Keratinocyte (primary cell): ENCODE measurements at regions not wholly inside any gene's neighbourhood (a gene's known extent, or its start where the extent isn't known, plus 50 kb on each side); places are given as distances from the start of the nearest gene placed in this dataset.

Experiments
- DNase-seq: peaks from one replicate; pipeline ENCODE4 v3.0.0-alpha.2; 2011; ENCODE audit warnings: low read depth, missing footprints, low spot score
- FAIRE-seq: peaks from 2 replicates; lab custom pipeline; 2011; peaks lifted over from hg19 to GRCh38; lab: Jason Lieb, UNC
- H2AFZ ChIP-seq: 2 replicates; pipeline ENCODE4 v1.6.0; 2012; ENCODE audit warnings: low read length, control low read depth, inconsistent platforms; ENCODE audit not compliant: control insufficient read depth
- H3K27ac ChIP-seq: 2 replicates; pipeline ENCODE4 v1.5.1; 2011; ENCODE audit warnings: low read length; ENCODE audit not compliant: control insufficient read depth, insufficient read depth
- H3K27me3 ChIP-seq: 3 replicates; pipeline ENCODE4 v1.6.0; 2011; ENCODE audit warnings: low read length; ENCODE audit not compliant: control insufficient read depth, insufficient read depth; ENCODE audit errors: extremely low read depth
- H3K36me3 ChIP-seq, 2 experiments: 2 replicates in 1 of 2; 3 replicates in 1 of 2; pipeline ENCODE4 v1.5.1; 2011; ENCODE audit warnings: low read length in 2 of 2, mild to moderate bottlenecking in 1 of 2; ENCODE audit not compliant: control insufficient read depth in 2 of 2, insufficient read depth in 2 of 2; ENCODE audit errors: extremely low read depth in 1 of 2
- H3K4me1 ChIP-seq: 3 replicates; pipeline ENCODE4 v1.5.1; 2011; ENCODE audit warnings: low read length; ENCODE audit not compliant: control insufficient read depth, insufficient read depth; ENCODE audit errors: extremely low read depth
- H3K4me2 ChIP-seq: 3 replicates; pipeline ENCODE4 v1.6.0; 2011; ENCODE audit warnings: low read depth, low read length; ENCODE audit not compliant: control insufficient read depth, insufficient read depth; ENCODE audit errors: extremely low read depth
- H3K4me3 ChIP-seq, 3 experiments: fragments of 200-600 bp in 1 of 3; sonication (generic) in 1 of 3; 2 replicates in 2 of 3; 3 replicates in 1 of 3; pipeline ENCODE4 v1.5.1; 2011 to 2016; ENCODE audit warnings: low read length in 3 of 3, mild to moderate bottlenecking in 3 of 3, control low read depth in 2 of 3, inconsistent platforms in 1 of 3, low read depth in 1 of 3, mixed read lengths in 1 of 3, mixed run types in 1 of 3, moderate library complexity in 1 of 3; ENCODE audit not compliant: control insufficient read depth in 2 of 3, insufficient read depth in 2 of 3; ENCODE audit errors: extremely low read depth in 1 of 3
- H3K79me2 ChIP-seq: 2 replicates; pipeline ENCODE4 v1.6.0; 2012; ENCODE audit warnings: low read length; ENCODE audit not compliant: control insufficient read depth, insufficient read depth
- H3K9ac ChIP-seq: 3 replicates; pipeline ENCODE4 v1.6.0; 2011; ENCODE audit warnings: low read length; ENCODE audit not compliant: control insufficient read depth, insufficient read depth; ENCODE audit errors: extremely low read depth
- H3K9me1 ChIP-seq: 3 replicates; pipeline ENCODE4 v1.6.0; 2011; ENCODE audit warnings: low read length; ENCODE audit not compliant: control insufficient read depth, insufficient read depth; ENCODE audit errors: extremely low read depth
- H3K9me3 ChIP-seq: 2 replicates; pipeline ENCODE4 v1.5.1; 2012; ENCODE audit warnings: low read depth, low read length; ENCODE audit not compliant: control insufficient read depth
- H4K20me1 ChIP-seq: 3 replicates; pipeline ENCODE4 v1.6.0; 2011; ENCODE audit warnings: low read length; ENCODE audit not compliant: control insufficient read depth, insufficient read depth; ENCODE audit errors: extremely low read depth
- CTCF ChIP-seq, 3 experiments: IDR thresholded peaks in 1 of 3; conservative IDR thresholded peaks in 1 of 3; optimal IDR thresholded peaks in 1 of 3; 2 replicates in 2 of 3; 3 replicates in 1 of 3; pipeline versions ENCODE3 to v1.5.1; 2011; ENCODE audit warnings: low read length in 3 of 3, mild to moderate bottlenecking in 3 of 3, moderate library complexity in 2 of 3, control low read depth in 1 of 3, inconsistent platforms in 1 of 3; ENCODE audit not compliant: insufficient read depth in 2 of 3; ENCODE audit errors: extremely low read depth in 1 of 3
- EZH2 ChIP-seq: IDR thresholded peaks from one replicate; pipeline ENCODE4 v1.6.1; 2012; ENCODE audit warnings: inconsistent platforms, mild to moderate bottlenecking, low read length, moderate library complexity
- dilution Hi-C: fragments of 300-500 bp; cut with MboI; formaldehyde crosslinking; loops from one replicate; pipeline ENCODE4 v1.7.0; 2020; ENCODE audit warnings: low sequenced_read_pairs; ENCODE audit not compliant: extremely low pct_ligation_motif_present

DNA sequence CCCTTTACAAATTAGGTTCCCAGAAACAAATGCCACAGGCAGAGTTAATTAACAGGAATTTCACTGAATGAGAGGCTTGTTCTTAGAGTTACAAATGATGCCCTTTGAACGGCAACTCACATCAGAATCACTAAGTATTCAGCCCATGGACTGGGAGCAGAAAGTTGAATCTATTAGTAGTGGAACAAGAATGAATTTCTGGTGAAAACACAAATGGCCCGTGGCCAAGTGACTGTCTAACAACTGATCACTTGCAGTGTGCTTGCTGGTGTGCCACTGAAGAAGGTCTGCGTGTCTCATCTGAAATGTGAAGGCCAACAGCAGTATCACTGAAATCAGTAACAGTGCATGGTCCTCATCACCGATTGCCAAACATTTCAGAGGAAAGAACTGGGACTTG, 893.4 kb upstream of the TMEM132C start:
- H3K27ac ChIP-seq, result no peak overlapping the region
- no peaks in the 10 kb centered on the region for H3K36me3 ChIP-seq
- no peaks in the 10 kb centered on the region for H3K79me2 ChIP-seq
- H4K20me1 ChIP-seq, result no peaks in the 10 kb centered on the region
- H3K27me3 ChIP-seq, result no peaks in the 10 kb centered on the region
- no peaks in the 10 kb centered on the region for H3K4me1 ChIP-seq
- DNase-seq, result no peak
- H3K9ac ChIP-seq, result no peak overlapping the region
- H3K9me3 ChIP-seq, result no peaks in the 10 kb centered on the region
- dilution Hi-C loops, result no loop called here
- TF ChIP-seq EZH2, result no peak
- TF ChIP-seq CTCF (optimal IDR thresholded peaks at IDR 0.05 in 1 of 3, IDR thresholded peaks at IDR 0.05 in 1 of 3, conservative IDR thresholded peaks at IDR 0.05 in 1 of 3; ENCODE audit: extremely low read depth in 1 of 3, insufficient read depth in 2 of 3, low read length in 3 of 3), result no peak
- H2AFZ ChIP-seq, result no peak overlapping the region
- FAIRE-seq, result no peak
- H3K9me1 ChIP-seq, result no peaks in the 10 kb centered on the region
- H3K4me3 ChIP-seq, result no peak overlapping the region
- H3K4me2 ChIP-seq, result no peak overlapping the region

DNA sequence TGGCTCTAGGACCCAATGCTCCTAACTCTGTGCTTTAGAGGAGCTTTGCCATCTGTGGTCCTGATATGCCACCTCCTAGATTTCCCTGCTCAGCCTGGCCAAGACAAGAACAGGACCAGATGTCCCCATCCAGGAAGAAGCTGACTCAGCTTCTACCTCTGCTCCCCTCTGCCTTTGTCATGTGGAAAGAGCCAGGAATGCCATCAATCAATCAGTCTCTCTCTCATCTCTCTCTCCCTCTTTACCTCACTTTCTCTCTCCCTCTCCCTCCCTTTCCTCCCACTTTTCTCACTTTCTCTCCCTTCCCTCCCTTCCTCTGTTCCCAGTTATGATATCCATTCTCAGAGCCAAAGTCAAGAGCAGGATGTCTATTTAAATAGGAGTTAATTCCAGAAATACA, 892.5 kb upstream of the TMEM132C start:
- H3K9me3 ChIP-seq, result no peaks in the 10 kb centered on the region
- H3K9me1 ChIP-seq, result no peaks in the 10 kb centered on the region
- dilution Hi-C loops, result no loop called here
- no peak overlapping the region for H3K4me3 ChIP-seq
- no peak overlapping the region for H3K9ac ChIP-seq
- H4K20me1 ChIP-seq, result no peaks in the 10 kb centered on the region
- H3K79me2 ChIP-seq, result no peaks in the 10 kb centered on the region
- TF ChIP-seq EZH2, result no peak
- no peak for TF ChIP-seq CTCF (optimal IDR thresholded peaks at IDR 0.05 in 1 of 3, IDR thresholded peaks at IDR 0.05 in 1 of 3, conservative IDR thresholded peaks at IDR 0.05 in 1 of 3; ENCODE audit: extremely low read depth in 1 of 3, insufficient read depth in 2 of 3, low read length in 3 of 3)
- H3K4me1 ChIP-seq, result no peaks in the 10 kb centered on the region
- no peak for DNase-seq
- FAIRE-seq, result no peak
- no peak overlapping the region for H3K27ac ChIP-seq
- H3K27me3 ChIP-seq, result no peaks in the 10 kb centered on the region
- no peak overlapping the region for H2AFZ ChIP-seq
- H3K36me3 ChIP-seq, result no peaks in the 10 kb centered on the region
- H3K4me2 ChIP-seq, result no peak overlapping the region
